ENCODE measurements at regions not wholly inside any gene's neighbourhood (a gene's known extent, or its start where the extent isn't known, plus 50 kb on each side); places are given as distances from the start of the nearest gene placed in this dataset.

DNA sequence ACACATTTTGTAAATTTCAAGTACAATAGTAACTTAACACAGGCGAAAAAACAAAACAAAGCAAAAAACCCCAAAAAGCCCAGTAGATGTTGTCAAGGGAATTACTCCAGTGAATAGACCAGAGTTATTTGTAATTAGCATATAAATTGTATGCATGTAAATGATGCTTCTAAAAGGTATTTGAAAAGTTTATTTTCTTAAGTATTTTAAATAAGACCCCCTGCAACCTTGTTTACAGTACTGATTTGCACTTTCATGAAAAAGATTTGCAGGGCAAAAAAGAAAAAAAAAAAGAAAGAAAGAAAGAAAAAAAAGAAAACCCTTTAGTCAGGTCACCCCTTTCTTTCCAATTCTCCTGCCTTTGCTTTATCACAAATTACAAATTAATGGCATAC, 372.3 kb upstream of the IRX2 start:
- no peak for DNase-seq

DNA sequence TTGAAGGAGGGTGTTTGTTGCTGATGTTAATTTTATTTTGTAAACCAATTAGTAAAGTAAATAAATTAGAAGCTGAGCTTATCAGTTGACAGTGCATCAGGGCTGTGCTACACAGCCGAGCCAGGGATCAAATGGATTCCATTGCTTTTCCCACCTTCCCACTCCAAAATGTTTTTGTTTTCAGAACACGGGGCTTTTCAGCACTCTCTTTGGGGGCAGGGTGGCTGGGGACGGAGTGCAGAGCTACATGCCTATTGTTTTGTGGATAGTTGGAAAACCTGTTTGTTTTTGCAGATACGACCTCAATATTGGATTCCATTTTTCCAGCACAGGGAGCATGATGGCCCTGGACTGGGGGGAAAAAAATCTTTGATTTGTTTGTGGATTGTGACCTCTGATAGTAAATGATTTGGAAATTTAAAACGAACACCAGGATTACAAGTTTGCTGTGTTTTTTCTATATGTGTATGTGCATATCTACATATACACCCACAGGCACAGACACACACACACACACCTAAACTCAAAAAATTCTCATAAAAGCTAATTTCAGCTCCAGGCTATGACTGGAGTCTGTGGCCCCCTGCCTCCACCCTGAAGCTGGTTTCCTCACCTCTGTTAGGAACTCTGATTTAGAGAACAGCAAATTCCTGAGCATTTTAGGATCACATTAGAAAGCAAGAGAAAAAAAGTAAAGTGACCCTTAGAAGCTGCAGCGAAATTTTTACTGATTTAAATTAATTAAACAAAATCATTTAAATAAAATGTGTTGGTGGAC, 371.7 kb upstream of the IRX2 start:
- DNase-seq, result no peak

DNA sequence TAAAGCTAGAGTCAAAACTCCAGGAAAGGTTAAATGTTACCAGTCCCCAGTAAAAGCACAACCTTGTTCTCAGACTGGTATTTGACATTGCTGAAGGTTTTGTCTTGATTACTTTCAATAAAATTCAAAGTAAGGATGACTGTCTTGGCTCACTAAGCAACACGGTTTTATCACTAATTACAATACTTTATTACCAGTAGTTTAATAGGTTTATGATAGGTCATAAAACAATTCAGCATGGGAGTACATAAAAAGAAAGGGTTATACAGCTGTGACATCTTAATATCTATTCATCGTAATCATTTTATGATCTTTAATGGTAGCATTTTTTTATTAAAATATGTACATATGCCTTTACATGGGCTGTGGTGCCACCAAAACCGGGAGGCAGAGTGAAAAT, 370.7 kb upstream of the IRX2 start:
- no peak for DNase-seq

DNA sequence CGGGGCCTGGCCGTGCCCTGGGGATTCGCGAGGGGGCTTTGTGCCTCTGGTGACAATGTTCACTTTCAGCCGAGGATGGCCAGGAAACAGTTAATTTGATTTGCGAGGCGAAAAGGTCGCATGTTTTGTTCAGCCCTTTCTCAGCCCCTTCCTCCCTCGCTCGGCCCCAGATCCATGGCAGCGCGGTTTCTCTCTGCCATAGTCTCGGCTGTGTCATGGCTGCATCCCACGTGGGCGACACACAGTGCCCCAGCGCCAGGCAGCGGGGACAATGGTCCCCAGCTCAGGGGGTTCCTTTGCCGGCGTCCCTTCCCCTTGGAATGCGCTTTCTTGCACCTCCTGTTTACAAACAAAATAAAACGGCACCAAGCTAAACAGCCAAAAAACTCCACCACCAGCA, 370.3 kb upstream of the IRX2 start:
- no peak for DNase-seq

DNA sequence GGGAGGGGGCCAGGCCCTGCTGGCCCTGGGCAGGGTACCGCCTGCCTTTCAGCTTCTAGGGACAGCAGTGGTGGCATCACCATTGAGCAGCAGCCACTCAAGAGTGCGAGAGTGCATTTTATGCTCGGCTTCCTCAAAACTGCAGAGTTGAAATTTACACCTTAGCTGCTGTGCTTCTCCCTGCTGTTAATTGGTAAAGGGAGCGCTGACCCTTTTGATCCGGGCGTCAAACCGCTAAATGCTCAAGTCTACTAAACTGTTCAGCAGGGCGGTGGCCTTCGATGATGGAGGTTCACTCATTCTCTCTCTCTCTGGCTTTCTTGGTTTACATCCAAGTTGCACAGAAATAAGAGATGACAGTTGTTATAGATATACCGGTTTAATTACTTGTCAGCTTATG, 368.6 kb upstream of the IRX2 start:
- no peak for DNase-seq

DNA sequence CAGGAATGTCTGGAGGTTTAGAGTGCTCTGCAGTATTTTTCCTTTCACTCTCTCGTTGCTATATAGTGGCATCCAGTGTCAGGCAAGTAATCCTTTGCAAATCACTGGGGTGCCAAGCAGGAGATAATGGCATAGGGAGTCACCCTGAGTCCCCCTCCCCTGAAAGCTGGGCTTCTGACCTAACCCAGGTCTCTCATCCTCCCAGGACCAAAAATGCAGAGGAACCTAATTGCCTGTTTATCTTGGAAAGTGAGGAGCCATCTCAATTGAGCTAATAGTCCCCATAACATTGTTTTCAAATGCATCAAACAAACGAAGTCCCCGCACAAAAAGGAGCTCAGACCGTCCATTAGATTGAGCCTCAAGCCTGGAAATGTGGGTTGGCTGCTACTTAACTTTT, 368.0 kb upstream of the IRX2 start:
- DNase-seq, result no peak

DNA sequence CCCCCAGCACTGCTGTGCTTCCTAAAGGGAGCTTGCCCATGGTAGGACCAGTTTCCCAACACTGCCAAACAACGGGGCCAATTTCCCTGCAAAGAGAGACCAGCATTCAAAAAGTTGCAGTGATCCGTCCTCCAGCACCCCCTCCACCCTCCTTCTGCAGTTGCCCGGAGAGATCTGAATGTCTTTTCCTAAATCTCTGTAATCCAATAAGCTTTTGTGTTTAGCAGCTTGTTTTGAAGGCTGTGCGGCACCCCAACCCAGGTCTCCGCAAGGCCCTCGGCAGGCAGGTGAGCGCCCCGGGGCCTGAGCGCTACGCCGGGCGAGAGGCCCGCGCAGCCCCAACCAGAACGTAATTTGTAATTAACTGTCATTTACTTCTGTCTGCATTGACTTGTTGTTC, 366.9 kb upstream of the IRX2 start:
- DNase-seq, result no peak

DNA sequence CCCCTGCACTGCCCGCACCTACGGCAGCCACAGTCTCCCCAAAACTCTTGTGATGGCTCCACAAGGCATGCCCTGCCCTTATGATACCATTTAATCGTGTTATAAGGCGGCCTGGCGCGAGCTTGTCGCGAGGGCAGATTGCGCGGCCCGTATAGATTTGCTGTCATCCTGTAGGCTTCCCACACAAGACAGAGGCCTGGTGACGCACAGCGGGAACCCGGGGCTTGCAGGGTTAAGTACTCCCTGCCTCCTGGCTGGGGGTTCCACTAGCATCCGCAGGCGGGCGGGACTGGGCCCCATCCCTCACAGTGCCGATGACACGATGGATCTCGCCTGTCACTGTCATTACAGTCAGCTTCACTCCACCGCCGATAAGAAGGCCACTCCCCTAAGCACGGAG, 364.9 kb upstream of the IRX2 start:
- DNase-seq, result no peak

DNA sequence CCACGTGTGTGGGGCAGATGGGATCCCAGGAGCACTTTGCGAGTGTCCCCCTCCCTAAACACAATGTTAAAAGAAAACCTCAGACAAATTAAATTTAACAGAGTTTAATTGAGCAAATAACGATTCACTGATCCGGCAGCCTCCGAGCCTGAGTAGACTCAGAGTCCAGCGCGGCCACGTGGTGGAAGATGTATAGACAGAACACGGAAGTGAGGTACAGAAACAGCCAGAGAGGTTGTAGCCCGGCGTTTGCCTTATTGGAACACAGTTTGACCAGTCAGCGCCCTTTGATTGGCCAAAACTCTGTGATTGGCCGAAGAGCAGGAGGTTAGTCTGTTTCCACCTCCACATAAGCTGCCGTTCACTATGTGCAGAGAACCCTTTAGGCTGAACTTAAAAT, 363.0 kb upstream of the IRX2 start:
- no peak for DNase-seq

DNA sequence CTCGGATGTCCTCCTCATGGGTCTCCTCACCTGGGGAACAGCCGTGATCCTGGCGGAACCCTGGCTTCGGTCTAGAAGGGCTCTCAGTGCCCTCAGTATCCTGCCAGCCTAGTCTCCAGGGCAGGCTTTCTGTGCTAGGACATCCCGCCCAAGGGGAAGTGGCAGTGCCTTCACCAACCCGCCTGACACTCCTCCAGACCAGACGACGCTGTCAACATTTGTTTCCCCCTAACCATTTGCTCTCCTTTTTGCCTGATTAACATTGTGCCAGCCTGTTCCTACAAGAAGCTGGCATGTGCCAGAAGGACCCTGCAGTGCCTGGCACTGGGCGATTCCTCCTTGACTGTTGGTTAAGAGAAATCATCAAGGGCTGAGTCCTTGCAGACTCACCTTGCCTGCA, 358.9 kb upstream of the IRX2 start:
- no peak for DNase-seq

DNA sequence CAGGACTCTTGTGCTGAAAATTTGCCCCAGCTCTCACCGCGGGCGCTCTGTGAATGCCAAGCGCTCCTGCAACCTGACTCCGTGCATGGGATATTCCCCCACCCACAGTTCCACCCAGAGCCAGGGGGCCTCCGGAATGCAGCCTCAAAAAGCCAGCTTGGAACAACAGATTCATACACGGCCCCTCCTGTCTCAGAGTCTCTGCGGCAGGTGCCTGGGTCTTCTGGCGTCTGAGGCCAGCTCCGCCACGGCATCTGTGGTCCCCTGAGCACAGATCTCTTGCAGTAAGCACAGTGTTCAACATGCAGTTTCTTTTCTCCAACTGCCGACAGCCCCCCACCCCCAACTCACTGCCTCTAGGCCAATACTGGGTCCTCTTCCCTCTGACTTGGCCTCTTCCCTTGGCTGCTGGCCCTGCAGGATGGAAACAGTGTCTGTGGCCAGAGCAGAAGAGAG, 355.7 kb upstream of the IRX2 start:
- no peak for DNase-seq

DNA sequence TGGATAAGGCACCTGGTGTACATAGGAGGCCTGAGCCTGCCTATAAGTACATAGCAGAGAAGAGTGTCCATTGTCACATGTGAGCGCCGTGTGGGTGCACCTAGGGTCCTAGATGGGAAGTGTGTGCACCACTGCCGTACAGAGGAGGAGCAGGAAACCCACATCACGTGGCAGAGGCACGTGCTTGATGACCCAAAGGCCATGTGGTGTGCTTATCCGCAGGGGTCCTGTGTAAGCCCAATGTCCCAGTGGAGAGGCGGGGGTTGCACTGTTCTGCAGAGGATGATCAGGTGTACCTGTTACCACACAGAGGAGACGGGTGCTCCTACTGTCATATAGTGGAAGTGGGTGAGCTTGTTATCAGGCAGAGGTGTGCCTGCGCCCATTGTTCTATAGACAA, 354.1 kb upstream of the IRX2 start:
- no peak for DNase-seq

DNA sequence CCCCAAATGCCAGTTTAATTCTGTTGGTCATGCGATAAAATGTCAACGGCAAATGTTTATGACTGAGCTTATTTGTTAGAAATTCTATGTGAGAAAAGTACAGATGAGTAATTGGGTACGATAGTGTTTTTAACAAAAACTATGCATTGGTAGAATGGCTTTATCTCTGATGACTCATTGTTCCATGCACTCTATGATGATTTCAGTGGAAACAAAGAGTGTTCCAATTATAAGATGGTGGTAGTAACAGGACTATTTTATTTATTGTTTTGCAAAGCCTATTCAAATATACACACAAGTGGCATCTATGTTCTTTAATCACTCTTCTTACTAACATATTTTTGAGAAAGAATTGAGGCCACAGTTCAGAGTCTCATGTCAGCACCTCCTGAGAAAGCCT, 353.7 kb upstream of the IRX2 start:
- no peak for DNase-seq

DNA sequence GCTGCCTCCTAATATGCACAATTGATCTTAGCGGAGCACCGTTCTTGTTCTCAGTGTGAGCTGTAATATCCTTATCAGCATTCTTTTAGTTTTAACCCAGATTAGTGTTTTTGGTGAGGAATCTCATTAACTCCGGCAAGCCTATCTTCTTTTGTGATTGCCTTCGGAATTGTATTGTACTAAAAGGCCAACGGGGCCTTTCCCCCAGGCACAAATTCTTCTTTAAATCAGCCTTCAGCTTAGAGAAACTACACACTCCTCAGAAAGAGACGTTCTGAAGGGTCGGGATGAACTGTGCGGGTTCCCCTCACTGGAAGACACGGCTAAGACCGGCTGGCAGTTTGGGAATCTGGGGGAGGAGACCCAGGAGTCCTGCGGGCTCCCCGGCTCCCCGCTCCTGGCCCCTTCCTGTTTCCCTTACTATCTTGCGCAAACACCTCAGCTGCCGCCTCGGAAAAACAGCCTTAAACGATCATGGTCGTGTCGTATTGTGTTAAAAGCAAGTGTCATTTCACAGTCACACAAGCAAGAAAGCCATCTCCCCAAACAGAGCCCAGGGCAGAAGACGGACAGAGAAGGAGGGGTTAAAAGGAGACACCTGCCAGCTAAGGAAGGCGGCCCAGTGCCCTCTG, 353.1 kb upstream of the IRX2 start:
- no peak for DNase-seq

DNA sequence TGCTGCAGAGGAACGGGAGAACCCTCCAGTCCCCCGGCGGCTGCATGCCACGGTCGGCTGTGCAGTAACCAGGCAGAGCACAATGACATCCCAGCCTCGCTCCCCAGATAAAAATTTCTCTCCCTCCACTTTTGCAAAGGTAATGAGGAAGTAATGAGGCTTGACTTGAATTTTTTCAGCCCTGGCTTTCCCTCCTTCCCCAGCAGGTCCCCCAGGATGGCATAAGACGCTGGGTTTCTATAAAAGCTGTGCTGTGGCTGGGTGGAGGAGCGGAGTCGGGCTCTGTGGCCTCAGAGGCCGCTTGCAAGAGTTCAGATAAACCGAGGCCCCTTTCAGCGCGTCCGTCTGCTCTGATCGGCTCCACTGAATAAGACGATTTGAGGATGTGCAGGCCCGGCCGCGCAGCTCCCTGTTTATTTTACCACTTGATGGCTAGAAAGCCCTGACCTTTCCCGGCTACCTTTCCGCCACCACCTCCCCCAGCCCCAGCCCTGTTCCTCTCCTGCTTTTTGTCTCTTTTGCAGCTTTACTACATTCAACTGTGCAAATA, 351.9 kb upstream of the IRX2 start:
- DNase-seq, result no peak

DNA sequence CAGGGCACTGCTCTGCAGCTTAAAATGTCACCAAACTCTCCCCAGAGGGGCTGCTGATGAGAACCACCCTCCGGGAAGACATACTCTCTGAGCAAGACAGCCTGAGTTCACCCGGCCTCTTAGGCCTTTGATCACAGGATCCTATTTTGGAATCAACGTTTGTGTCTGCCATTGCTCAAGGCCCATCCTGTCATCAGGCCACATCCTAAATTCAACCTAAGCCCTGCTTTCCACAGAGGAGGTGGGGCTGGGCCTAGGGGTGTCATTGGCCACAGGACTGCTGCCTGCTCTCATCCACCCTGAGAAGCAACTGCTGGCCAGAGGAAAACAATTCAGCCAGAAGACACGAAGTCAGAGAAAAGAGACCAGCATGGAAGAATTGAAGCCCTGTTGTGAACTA, 351.1 kb upstream of the IRX2 start:
- DNase-seq, result no peak

DNA sequence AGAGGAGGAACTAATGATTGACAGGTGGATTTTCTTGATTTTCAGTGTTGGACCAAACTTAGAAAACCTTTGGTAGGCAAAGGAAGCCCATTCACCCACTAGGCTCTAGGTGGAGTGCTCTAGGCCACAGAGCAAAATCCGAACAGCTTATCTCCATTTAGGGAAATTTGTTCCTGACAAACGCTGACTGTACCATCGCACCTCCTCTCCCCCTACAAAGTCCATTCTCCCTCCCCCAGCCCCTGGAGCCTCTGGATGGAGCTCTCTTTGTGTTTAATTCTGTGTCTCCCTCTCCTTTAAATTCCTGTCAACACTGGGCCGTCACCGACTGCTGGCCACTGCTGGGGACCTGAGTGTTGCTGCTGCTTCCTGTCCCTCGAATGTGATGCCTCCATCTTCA, 350.1 kb upstream of the IRX2 start:
- DNase-seq, result no peak

DNA sequence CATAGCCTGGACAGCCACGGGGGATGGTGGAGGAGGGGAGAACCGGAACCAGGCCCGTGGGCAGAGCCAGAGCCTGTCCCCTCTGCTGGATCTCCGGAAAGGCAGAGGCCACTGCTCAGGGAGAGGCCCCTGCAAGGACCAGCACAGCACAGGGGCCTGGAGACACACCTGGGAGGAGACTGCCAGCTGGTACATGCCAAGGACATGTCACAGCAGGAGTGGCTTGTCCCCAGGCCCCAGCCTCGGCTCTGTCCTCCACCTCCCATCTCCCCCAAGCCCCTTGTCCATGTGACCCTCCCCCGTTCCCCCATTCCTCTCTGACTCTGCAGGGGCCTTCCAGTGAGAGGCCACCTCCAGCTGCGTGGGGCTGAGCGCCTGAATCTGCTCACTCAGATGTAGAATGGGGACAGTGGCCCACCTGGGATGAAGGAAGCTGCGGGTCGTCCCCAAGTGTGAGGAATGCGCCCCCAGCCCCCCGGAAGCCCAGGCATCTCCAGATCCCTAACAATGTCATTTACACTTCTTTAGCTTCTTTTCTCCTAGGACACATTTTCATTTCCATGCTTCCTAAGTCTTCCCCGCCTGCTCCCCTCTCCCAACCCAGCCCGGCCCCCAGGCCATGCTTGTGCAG, 349.6 kb upstream of the IRX2 start:
- DNase-seq, result no peak

DNA sequence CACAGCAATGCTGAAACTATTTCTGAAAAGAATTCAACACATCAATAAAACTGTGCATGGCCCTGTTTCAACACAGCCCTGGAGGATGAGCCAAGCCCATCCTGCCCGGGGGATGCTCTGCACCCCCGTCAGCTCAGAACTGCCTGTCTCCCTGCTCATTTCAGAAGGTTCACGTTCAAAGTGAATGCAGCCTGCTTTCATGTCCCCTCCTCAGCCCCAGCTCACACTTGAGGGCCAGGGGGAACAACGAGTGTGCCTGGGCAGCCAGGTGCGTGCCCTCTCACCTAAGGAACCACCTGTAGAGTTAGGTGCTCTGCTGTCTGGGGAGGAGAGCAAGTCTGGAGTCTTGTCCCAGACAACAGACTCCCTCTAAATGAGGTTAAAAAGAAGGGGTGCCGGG, 348.5 kb upstream of the IRX2 start:
- no peak for DNase-seq

DNA sequence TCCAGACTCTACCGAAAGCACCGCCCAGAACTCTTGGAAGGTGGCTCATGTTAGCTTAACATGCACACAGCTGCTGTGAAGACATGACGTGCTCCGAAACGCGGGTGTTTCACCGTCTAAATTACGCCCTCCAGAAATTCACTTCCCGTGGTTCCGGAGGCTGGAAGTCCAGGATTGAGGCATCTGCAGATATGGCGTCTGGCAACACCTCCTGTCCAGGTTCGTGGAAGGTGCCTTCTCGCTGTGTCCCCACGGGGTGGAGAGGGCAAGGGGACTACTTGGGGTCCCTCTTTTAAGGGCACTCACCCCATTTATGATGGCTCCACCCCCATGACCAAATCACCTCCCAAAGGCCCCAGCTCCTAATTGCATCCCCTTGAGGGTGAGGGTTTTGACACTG, 348.0 kb upstream of the IRX2 start:
- DNase-seq, result no peak

DNA sequence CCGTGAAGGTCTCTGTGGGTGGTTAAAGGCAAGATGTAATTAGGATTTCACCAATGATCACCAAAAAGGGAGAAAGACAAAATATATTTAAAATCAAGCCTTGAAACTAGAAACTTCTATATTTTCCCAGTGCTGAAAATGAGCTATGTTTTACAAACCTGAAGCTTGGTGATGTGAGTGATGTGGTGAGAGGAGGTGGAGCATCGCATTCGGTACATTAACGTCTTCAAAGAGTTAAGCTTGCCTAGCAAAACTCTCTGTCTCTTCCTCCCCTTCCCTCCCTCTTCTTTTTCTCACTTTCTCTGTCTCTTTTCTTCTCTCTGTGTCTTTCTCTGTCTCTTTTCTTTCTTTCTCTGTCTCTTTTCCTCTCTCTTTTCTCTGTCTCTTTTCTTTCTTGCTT, 347.3 kb upstream of the IRX2 start:
- DNase-seq, result no peak

DNA sequence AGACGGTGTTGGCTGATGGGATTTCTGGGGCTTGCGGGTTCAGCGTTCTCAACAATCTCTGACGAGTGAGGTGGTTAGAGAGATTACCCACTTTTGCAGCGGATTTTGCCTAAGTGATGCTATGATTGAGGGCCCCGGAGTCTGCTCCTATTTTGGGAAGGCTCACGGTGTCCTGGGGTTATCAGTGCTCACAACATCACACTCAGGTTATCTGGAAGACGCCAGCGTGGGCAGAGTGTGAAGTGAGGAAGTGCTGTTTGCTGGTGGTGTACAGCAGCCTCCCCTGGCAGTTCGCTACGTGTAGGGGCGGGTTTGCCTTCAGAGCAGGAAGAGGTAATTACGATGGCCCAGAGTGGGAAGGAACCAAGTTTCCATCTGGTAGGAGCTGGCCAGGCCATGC, 341.2 kb upstream of the IRX2 start:
- no peak for DNase-seq

DNA sequence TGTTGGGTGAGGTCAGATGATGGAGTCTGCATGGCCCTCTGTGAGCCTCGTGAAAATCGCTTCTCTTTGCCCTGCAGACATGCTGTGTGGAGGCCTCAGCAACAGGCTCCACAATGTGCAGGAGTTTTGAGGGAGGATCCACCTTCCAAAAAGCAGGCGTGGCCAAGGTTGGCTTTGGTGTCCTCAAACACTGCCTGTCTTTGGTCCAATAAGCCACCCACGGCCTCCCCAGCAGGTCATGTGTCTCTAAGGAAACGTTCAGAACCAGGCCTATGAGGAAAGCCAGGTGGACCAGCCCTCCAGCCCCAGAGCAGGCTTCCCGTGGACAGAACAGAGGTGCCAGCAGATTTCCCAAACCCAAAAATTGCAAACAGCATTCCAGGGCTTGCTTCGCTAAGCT, 340.7 kb upstream of the IRX2 start:
- no peak for DNase-seq

DNA sequence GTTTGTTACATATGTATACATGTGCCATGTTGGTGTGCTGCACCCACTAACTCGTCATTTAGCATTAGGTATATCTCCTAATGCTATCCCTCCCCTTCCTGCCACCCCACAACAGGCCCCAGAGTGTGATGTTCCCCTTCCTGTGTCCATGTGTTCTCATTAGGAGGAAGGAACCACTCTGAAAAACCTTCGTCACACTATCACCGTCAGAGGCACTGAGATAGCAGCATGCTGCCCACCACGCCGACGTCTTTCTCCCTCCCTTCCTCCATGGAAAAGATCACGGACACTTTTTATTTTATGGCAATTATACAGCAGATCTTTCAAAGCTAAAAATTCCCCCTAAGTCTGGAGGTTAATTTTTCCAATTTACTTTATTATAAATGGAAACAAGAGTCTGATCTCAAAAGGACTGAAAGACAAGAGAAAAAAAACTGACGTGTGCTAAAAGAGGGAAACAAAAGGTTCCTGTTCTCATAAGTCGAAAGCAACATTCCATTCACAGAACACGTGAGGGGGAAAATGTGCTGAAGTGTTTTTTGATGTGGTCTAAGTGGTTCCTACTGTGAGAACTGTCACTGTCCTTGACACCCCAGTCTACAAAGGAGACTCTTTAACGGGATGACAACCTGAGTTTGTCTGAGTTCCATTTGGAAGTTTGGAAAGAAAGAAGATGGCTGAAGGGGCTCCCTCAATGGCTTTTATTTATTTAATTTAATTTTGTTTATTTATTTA, 339.7 kb upstream of the IRX2 start:
- no peak for DNase-seq
